Keratinocyte (primary cell): ENCODE measurements at regions not wholly inside any gene's neighbourhood (a gene's known extent, or its start where the extent isn't known, plus 50 kb on each side); places are given as distances from the start of the nearest gene placed in this dataset.

Experiments used
- DNase-seq: peaks from one replicate; pipeline ENCODE4 v3.0.0-alpha.2; 2011; ENCODE audit warnings: low read depth, missing footprints, low spot score
- FAIRE-seq: peaks from 2 replicates; lab custom pipeline; 2011; peaks lifted over from hg19 to GRCh38; lab: Jason Lieb, UNC
- H2AFZ ChIP-seq: 2 replicates; pipeline ENCODE4 v1.6.0; 2012; ENCODE audit warnings: low read length, control low read depth, inconsistent platforms; ENCODE audit not compliant: control insufficient read depth
- H3K27ac ChIP-seq: 2 replicates; pipeline ENCODE4 v1.5.1; 2011; ENCODE audit warnings: low read length; ENCODE audit not compliant: control insufficient read depth, insufficient read depth
- H3K27me3 ChIP-seq: 3 replicates; pipeline ENCODE4 v1.6.0; 2011; ENCODE audit warnings: low read length; ENCODE audit not compliant: control insufficient read depth, insufficient read depth; ENCODE audit errors: extremely low read depth
- H3K36me3 ChIP-seq, 2 experiments: 2 replicates in 1 of 2; 3 replicates in 1 of 2; pipeline ENCODE4 v1.5.1; 2011; ENCODE audit warnings: low read length in 2 of 2, mild to moderate bottlenecking in 1 of 2; ENCODE audit not compliant: control insufficient read depth in 2 of 2, insufficient read depth in 2 of 2; ENCODE audit errors: extremely low read depth in 1 of 2
- H3K4me1 ChIP-seq: 3 replicates; pipeline ENCODE4 v1.5.1; 2011; ENCODE audit warnings: low read length; ENCODE audit not compliant: control insufficient read depth, insufficient read depth; ENCODE audit errors: extremely low read depth
- H3K4me2 ChIP-seq: 3 replicates; pipeline ENCODE4 v1.6.0; 2011; ENCODE audit warnings: low read depth, low read length; ENCODE audit not compliant: control insufficient read depth, insufficient read depth; ENCODE audit errors: extremely low read depth
- H3K4me3 ChIP-seq, 3 experiments: fragments of 200-600 bp in 1 of 3; sonication (generic) in 1 of 3; 2 replicates in 2 of 3; 3 replicates in 1 of 3; pipeline ENCODE4 v1.5.1; 2011 to 2016; ENCODE audit warnings: low read length in 3 of 3, mild to moderate bottlenecking in 3 of 3, control low read depth in 2 of 3, inconsistent platforms in 1 of 3, low read depth in 1 of 3, mixed read lengths in 1 of 3, mixed run types in 1 of 3, moderate library complexity in 1 of 3; ENCODE audit not compliant: control insufficient read depth in 2 of 3, insufficient read depth in 2 of 3; ENCODE audit errors: extremely low read depth in 1 of 3
- H3K79me2 ChIP-seq: 2 replicates; pipeline ENCODE4 v1.6.0; 2012; ENCODE audit warnings: low read length; ENCODE audit not compliant: control insufficient read depth, insufficient read depth
- H3K9ac ChIP-seq: 3 replicates; pipeline ENCODE4 v1.6.0; 2011; ENCODE audit warnings: low read length; ENCODE audit not compliant: control insufficient read depth, insufficient read depth; ENCODE audit errors: extremely low read depth
- H3K9me1 ChIP-seq: 3 replicates; pipeline ENCODE4 v1.6.0; 2011; ENCODE audit warnings: low read length; ENCODE audit not compliant: control insufficient read depth, insufficient read depth; ENCODE audit errors: extremely low read depth
- H3K9me3 ChIP-seq: 2 replicates; pipeline ENCODE4 v1.5.1; 2012; ENCODE audit warnings: low read depth, low read length; ENCODE audit not compliant: control insufficient read depth
- H4K20me1 ChIP-seq: 3 replicates; pipeline ENCODE4 v1.6.0; 2011; ENCODE audit warnings: low read length; ENCODE audit not compliant: control insufficient read depth, insufficient read depth; ENCODE audit errors: extremely low read depth
- CTCF ChIP-seq, 3 experiments: IDR thresholded peaks in 1 of 3; conservative IDR thresholded peaks in 1 of 3; optimal IDR thresholded peaks in 1 of 3; 2 replicates in 2 of 3; 3 replicates in 1 of 3; pipeline versions ENCODE3 to v1.5.1; 2011; ENCODE audit warnings: low read length in 3 of 3, mild to moderate bottlenecking in 3 of 3, moderate library complexity in 2 of 3, control low read depth in 1 of 3, inconsistent platforms in 1 of 3; ENCODE audit not compliant: insufficient read depth in 2 of 3; ENCODE audit errors: extremely low read depth in 1 of 3
- EZH2 ChIP-seq: IDR thresholded peaks from one replicate; pipeline ENCODE4 v1.6.1; 2012; ENCODE audit warnings: inconsistent platforms, mild to moderate bottlenecking, low read length, moderate library complexity
- dilution Hi-C: fragments of 300-500 bp; cut with MboI; formaldehyde crosslinking; loops from one replicate; pipeline ENCODE4 v1.7.0; 2020; ENCODE audit warnings: low sequenced_read_pairs; ENCODE audit not compliant: extremely low pct_ligation_motif_present

GRCh38 chr5:124929000-124929399, 182.6 kb upstream of the ZNF608 start:
- H3K4me3 ChIP-seq = no peak overlapping the region
- no peak overlapping the region for H2AFZ ChIP-seq
- no peak overlapping the region for H3K27ac ChIP-seq
- H4K20me1 ChIP-seq = no peaks in the 10 kb centered on the region
- H3K9ac ChIP-seq = no peak overlapping the region
- peaks cover 4% of the 10 kb centered on the region for H3K4me1 ChIP-seq
- no peaks in the 10 kb centered on the region for H3K9me3 ChIP-seq
- H3K4me2 ChIP-seq = no peak overlapping the region
- no peak for TF ChIP-seq CTCF (optimal IDR thresholded peaks at IDR 0.05 in 1 of 3, IDR thresholded peaks at IDR 0.05 in 1 of 3, conservative IDR thresholded peaks at IDR 0.05 in 1 of 3; ENCODE audit: extremely low read depth in 1 of 3, insufficient read depth in 2 of 3, low read length in 3 of 3)
- TF ChIP-seq EZH2 = no peak
- no peaks in the 10 kb centered on the region for H3K79me2 ChIP-seq
- H3K9me1 ChIP-seq = no peaks in the 10 kb centered on the region
- dilution Hi-C loops = no loop called here
- FAIRE-seq (no peak), DNase-seq (no peak)
- H3K27me3 ChIP-seq = no peaks in the 10 kb centered on the region
- H3K36me3 ChIP-seq = no peaks in the 10 kb centered on the region

GRCh38 chr5:124932791-124933600, 186.6 kb upstream of the ZNF608 start:
- Histone ChIP-seq H3K9me1 (no peaks in the 10 kb centered on the region), H3K4me2 (no peak overlapping the region), H3K27ac (no peak overlapping the region), H3K4me1 (peaks cover 5% of the 10 kb centered on the region), H3K9me3 (no peaks in the 10 kb centered on the region), H3K79me2 (no peaks in the 10 kb centered on the region), H3K4me3 (no peak overlapping the region), H3K27me3 (no peaks in the 10 kb centered on the region), H3K36me3 (no peaks in the 10 kb centered on the region), H2AFZ (no peak overlapping the region), H3K9ac (no peak overlapping the region), H4K20me1 (no peaks in the 10 kb centered on the region)
- no peak for DNase-seq
- dilution Hi-C loops = no loop called here
- FAIRE-seq = no peak
- TF ChIP-seq CTCF (optimal IDR thresholded peaks at IDR 0.05 in 1 of 3, IDR thresholded peaks at IDR 0.05 in 1 of 3, conservative IDR thresholded peaks at IDR 0.05 in 1 of 3; ENCODE audit: extremely low read depth in 1 of 3, insufficient read depth in 2 of 3, low read length in 3 of 3) = no peak
- no peak for TF ChIP-seq EZH2
